ENCODE measurements at regions not wholly inside any gene's neighbourhood (a gene's known extent, or its start where the extent isn't known, plus 50 kb on each side); places are given as distances from the start of the nearest gene placed in this dataset.

GRCh38 chr13:80116107-80116506 is 224.8 kb downstream of the SPRY2 start:
- POLR2A ChIA-PET: no interaction called here
- Histone ChIP-seq H3K27me3 (ENCODE audit: insufficient read depth, low read length) (no peaks in the 10 kb centered on the region), H3K4me1 (ENCODE audit: control insufficient read depth in 1 of 2, insufficient read depth in 2 of 2, low read length in 2 of 2) (no peaks in the 10 kb centered on the region), H3K9me3 (ENCODE audit: control insufficient read depth in 1 of 2, insufficient read depth in 1 of 2, low read depth in 1 of 2, low read length in 2 of 2) (no peaks in the 10 kb centered on the region), H4K20me1 (ENCODE audit: insufficient read depth) (no peaks in the 10 kb centered on the region), H3K4me3 (replicated peaks in 1 of 2; ENCODE audit: low read depth in 1 of 2, low read length in 2 of 2) (no peak overlapping the region), H3K9ac (ENCODE audit: low read length) (no peak overlapping the region), H2AFZ (ENCODE audit: low read depth, low read length, poor library complexity, severe bottlenecking) (no peak overlapping the region), H3K4me2 (ENCODE audit: low read length) (no peak overlapping the region), H3K27ac (ENCODE audit: low read depth, low read length) (no peak overlapping the region), H3K36me3 (ENCODE audit: control insufficient read depth in 1 of 2, insufficient read depth in 2 of 2, low read length in 2 of 2) (no peaks in the 10 kb centered on the region), H3K9me2 (ENCODE audit: insufficient read depth) (no peaks in the 10 kb centered on the region), H3K79me2 (ENCODE audit: insufficient read depth, low read length) (no peaks in the 10 kb centered on the region)
- TF ChIP-seq EZH2 (IDR thresholded peaks at IDR 0.05) (no peak), ATF3 (IDR thresholded peaks at IDR 0.05) (no peak), EZH2phosphoT487 (IDR thresholded peaks at IDR 0.05; ENCODE audit: borderline replicate concordance) (no peak), POLR2A (IDR thresholded peaks at IDR 0.05; ENCODE audit: borderline replicate concordance, extremely low read depth, insufficient read depth, insufficient read length) (no peak), REST (IDR thresholded peaks at IDR 0.05; ENCODE audit: low read depth) (no peak)
- no TSS peak for BruUV-seq (replicated peaks)
- intact Hi-C loops (cut with micrococcal nuclease): no loop called here
- DNase-seq (ENCODE audit: low read depth, low spot score) (no peak), ATAC-seq (no peak)
- RAD21 ChIA-PET (ENCODE audit: low non-redundant PET in 1 of 2, low total read pairs in 2 of 2, uncharacterized antibody in 2 of 2, unreplicated experiment in 2 of 2): no interaction called here
- CTCF ChIA-PET: no interaction called here

- H3K36me3 ChIP-seq (ENCODE audit: control insufficient read depth in 1 of 2, insufficient read depth in 2 of 2, low read length in 2 of 2): no peaks in the 10 kb centered on the region
- CTCF ChIA-PET: no interaction called here
- no peaks in the 10 kb centered on the region for H3K4me1 ChIP-seq (ENCODE audit: control insufficient read depth in 1 of 2, insufficient read depth in 2 of 2, low read length in 2 of 2)
- intact Hi-C loops (cut with micrococcal nuclease): no loop called here
- H3K9me3 ChIP-seq (ENCODE audit: control insufficient read depth in 1 of 2, insufficient read depth in 1 of 2, low read depth in 1 of 2, low read length in 2 of 2): no peaks in the 10 kb centered on the region
- no peaks in the 10 kb centered on the region for H3K27me3 ChIP-seq (ENCODE audit: insufficient read depth, low read length)
- H3K4me3 ChIP-seq (replicated peaks in 1 of 2; ENCODE audit: low read depth in 1 of 2, low read length in 2 of 2): no peak overlapping the region
- TF ChIP-seq RAD21 (IDR thresholded peaks at IDR 0.05; ENCODE audit: low read depth) (no peak), ZFX (IDR thresholded peaks at IDR 0.05) (no peak), EZH2phosphoT487 (IDR thresholded peaks at IDR 0.05; ENCODE audit: borderline replicate concordance) (no peak), SP1 (IDR thresholded peaks at IDR 0.05; ENCODE audit: low read depth) (no peak)
- DNase-seq (ENCODE audit: low read depth, low spot score): no peak
- no peaks in the 10 kb centered on the region for H3K79me2 ChIP-seq (ENCODE audit: insufficient read depth, low read length)
- POLR2A ChIA-PET: no interaction called here
- no peak overlapping the region for H3K9ac ChIP-seq (ENCODE audit: low read length)
- no TSS peak for BruUV-seq (replicated peaks)
- H4K20me1 ChIP-seq (ENCODE audit: insufficient read depth): no peaks in the 10 kb centered on the region
- no peak overlapping the region for H2AFZ ChIP-seq (ENCODE audit: low read depth, low read length, poor library complexity, severe bottlenecking)
- ATAC-seq: no peak
- RAD21 ChIA-PET (ENCODE audit: low non-redundant PET in 1 of 2, low total read pairs in 2 of 2, uncharacterized antibody in 2 of 2, unreplicated experiment in 2 of 2): no interaction called here
- no peaks in the 10 kb centered on the region for H3K9me2 ChIP-seq (ENCODE audit: insufficient read depth)
- H3K27ac ChIP-seq (ENCODE audit: low read depth, low read length): no peak overlapping the region
- H3K4me2 ChIP-seq (ENCODE audit: low read length): no peak overlapping the region
These were observed 225.3 kb downstream of the SPRY2 start for GRCh38 chr13:80115616-80116015.
